Coronary artery (tissue), 2 donors: ENCODE measurements at regions not wholly inside any gene's neighbourhood (a gene's known extent, or its start where the extent isn't known, plus 50 kb on each side); places are given as distances from the start of the nearest gene placed in this dataset.
"Not testable (repeated sequence)": the region's sequence is repeated elsewhere in the genome, so short reads cannot be mapped to it uniquely, and the experiment has no call there.

Experiments
- DNase-seq: peaks from one replicate; pipeline ENCODE4 v3.0.0-alpha.2; 2017; ENCODE audit warnings: low spot score
- H3K27ac ChIP-seq, 2 donors: fragments of 200-600 bp; sonication (generic); one replicate each; pipeline ENCODE4 v1.5.1; 2016 to 2019
- H3K4me3 ChIP-seq: fragments of 200-600 bp; sonication (generic); 2 replicates; pipeline ENCODE4 v1.5.1; 2016; ENCODE audit warnings: mild to moderate bottlenecking, moderate library complexity
- TF ChIP-seq, protein P1 (sequence below): fragments of 200-600 bp; sonication (generic); IDR thresholded peaks from one replicate; pipeline ENCODE4 v1.5.1; 2019; ENCODE audit warnings: antibody characterized with exemption

GRCh38 chr5:18433336-18433735 lies 799.1 kb downstream of the TAF11L14 start:
- no peak overlapping the region for H3K27ac ChIP-seq
- TF ChIP-seq, protein P1, sequence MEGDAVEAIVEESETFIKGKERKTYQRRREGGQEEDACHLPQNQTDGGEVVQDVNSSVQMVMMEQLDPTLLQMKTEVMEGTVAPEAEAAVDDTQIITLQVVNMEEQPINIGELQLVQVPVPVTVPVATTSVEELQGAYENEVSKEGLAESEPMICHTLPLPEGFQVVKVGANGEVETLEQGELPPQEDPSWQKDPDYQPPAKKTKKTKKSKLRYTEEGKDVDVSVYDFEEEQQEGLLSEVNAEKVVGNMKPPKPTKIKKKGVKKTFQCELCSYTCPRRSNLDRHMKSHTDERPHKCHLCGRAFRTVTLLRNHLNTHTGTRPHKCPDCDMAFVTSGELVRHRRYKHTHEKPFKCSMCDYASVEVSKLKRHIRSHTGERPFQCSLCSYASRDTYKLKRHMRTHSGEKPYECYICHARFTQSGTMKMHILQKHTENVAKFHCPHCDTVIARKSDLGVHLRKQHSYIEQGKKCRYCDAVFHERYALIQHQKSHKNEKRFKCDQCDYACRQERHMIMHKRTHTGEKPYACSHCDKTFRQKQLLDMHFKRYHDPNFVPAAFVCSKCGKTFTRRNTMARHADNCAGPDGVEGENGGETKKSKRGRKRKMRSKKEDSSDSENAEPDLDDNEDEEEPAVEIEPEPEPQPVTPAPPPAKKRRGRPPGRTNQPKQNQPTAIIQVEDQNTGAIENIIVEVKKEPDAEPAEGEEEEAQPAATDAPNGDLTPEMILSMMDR: no peak
- no peak for DNase-seq
- no peak overlapping the region for H3K4me3 ChIP-seq

DNA sequence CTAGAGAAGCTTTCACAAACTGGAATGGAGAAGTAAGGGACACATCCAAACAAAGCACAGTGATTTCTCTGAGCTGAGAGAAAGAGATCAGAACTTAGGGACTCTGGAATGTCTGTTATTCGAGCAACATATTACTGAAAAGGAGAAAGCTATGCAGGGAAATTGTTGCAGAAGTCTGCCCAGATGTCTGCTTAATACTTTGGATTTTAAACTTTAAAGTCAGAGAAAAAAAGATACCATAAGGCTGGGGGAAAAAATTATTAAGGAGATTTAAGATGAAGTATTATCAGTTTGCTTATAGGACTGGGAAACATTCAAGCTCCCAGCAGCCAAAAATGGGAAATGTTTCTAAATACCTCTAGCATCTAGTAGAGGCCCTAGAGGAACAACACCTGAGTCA lies 803.9 kb downstream of the TAF11L14 start:
- H3K27ac ChIP-seq: no peak overlapping the region
- no peak for DNase-seq
- no peak overlapping the region for H3K4me3 ChIP-seq
- TF ChIP-seq, protein P1: no peak

- TF ChIP-seq, protein P1: no peak
- Histone ChIP-seq H3K4me3 (no peak overlapping the region), H3K27ac (no peak overlapping the region)
- DNase-seq: no peak
These were observed 821.3 kb downstream of the TAF11L14 start for GRCh38 chr5:18455521-18455920.

DNA sequence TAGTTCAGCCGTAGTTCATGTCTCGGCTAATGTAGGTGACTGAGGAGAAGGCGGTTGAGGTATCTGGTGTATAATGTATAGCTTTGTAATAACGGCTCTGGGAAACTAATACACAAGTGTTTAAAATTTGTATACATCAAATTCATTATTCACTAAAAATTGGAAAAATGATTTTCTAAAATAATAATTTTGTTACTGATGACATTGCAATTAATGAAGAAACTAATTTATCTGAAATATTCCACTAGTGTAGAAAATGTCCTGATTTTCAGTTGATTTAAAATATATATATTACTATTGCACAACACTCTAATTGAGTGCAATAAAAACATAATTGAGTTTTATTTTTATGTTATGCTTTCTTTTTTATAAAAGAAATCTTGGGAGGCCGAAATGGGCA lies 823.0 kb downstream of the TAF11L14 start:
- TF ChIP-seq, protein P1: no peak

DNA sequence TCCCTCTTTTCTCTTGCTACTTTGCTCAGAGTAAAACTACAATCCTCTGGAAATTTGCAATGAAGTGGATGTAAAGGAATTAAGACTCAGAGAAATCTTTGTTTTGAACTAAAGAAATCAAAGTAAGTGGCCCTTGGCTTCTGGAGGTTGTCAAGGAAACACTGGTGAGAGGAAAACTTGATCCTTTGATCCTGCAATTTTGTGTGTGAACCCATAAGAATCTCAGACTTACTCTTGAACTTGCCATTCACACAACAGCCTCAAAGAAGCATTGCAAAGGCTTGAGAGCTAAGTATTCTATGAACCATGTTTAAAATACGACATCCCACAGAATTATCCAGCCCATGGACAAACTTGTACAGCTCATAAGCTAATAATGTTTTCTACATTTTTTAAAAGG lies 827.5 kb downstream of the TAF11L14 start:
- TF ChIP-seq, protein P1: no peak
- DNase-seq: no peak
- H3K4me3 ChIP-seq: no peak overlapping the region
- H3K27ac ChIP-seq: no peak overlapping the region

More for the DNA sequence above, 823.0 kb downstream of the TAF11L14 start:
- H3K27ac ChIP-seq: no peak overlapping the region
- H3K4me3 ChIP-seq: no peak overlapping the region
- no peak for DNase-seq

DNA sequence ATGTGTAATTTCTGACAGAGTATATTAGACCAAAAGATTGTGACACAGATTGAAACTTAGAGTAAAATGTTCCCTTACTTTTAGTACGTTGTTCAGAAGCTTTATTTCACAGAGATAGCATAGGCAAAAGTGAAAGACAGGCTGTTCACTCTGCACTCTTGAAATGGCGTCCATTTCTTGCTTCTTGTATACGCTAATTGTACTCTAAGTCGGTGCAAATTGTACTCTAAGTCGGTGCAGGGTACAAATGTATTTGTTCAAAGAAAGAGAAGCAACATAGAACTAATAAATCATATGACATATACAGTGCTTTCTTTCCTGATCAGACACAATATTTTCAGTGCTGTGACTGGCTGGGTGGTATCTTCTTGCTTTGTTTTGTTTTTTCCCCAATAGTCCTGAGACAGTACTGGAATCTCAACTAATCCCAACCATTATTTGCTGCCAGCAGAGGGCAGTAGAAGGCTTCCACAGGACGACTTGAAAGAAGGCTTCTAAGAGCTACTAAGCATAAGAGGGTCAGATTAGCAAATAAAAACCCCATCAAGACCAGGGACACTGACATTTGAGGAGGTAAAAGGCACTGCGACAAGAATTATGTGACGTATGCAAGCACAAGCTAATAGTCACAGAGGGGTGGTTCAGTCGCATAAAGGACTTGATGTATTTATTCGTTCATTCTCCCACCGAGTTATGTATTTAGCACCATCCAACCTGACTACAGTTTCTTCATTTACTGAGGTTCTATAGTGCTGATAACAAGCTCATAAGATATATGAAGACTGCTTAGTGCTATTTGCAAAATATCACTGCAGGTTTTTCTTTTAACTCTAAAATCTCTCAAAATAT lies 831.8 kb downstream of the TAF11L14 start:
- TF ChIP-seq, protein P1: peak; percentile 11
- H3K27ac ChIP-seq: no peak overlapping the region
- no peak overlapping the region for H3K4me3 ChIP-seq
- no peak for DNase-seq

- no peak for DNase-seq
- H3K27ac ChIP-seq: no peak overlapping the region
- TF ChIP-seq, protein P1: no peak
- no peak overlapping the region for H3K4me3 ChIP-seq
These were observed 832.5 kb downstream of the TAF11L14 start for GRCh38 chr5:18466731-18467130.

DNA sequence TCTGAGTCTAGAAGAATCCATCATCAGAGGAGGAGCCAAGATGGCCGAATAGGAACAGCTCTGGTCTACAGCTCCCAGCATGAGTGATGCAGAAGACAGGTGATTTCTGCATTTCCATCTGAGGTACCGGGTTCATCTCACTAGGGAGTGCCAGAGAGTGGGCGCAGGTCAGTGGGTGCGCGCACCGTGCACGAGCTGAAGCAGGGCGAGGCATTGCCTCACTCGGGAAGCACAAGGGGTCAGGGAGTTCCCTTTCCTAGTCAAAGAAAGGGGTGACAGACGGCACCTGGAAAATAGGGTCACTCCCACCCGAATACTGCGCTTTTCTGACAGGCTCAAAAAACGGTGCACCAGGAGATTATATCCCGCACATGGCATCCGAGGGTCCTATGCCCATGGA lies 837.5 kb downstream of the TAF11L14 start:
- not testable (repeated sequence) for H3K4me3 ChIP-seq, H3K27ac ChIP-seq, DNase-seq
